ENCODE measurements at regions not wholly inside any gene's neighbourhood (a gene's known extent, or its start where the extent isn't known, plus 50 kb on each side); places are given as distances from the start of the nearest gene placed in this dataset.
"Not testable (repeated sequence)": the region's sequence is repeated elsewhere in the genome, so short reads cannot be mapped to it uniquely, and the experiment has no call there.

DNA sequence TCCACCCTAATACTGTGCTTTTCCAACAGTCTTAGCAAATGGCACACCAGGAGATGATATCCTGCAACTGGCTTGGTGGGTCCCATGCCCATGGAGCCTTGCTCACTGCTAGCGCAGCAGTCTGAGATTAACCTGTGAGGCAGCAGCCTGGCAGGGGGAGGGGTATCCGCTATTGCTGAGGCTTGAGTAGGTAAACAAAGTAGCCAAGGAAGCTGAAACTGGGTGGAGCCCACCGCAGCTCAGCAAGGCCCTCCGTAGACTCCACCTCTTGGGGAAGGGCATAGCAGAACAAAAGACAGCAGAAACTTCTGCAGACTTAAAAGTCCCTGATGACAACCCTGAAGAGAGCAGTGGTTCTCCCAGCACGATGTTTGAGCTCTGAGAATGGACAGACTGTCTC is 399.0 kb downstream of the CCSER2 start:
- intact Hi-C loops (cut with DNase I, micrococcal nuclease) = no loop called here
- POLR2A ChIA-PET = no interaction called here

DNA sequence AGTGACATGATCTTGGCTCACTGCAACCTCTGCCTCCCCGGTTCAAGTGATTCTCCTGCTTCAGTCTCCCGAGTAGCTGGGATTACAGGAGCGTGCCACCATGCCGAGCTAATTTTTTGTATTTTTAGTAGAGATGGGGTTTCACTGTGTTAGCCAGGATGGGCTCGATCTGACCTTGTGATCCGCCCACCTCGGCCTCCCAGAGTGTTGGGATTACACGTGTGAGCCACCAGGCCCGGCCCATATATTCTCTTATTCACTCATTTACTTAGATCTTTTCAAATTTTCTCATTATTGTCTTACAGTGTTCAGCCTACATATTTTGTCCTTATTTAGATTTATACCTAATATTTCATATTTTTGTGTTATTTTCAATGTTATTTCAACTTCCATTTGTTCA is 410.7 kb downstream of the CCSER2 start:
- H3K27ac ChIP-seq (ENCODE audit: low read depth in 1 of 2, low read length in 2 of 2); H3K27me3 ChIP-seq (ENCODE audit: control insufficient read depth in 1 of 2, insufficient read depth in 2 of 2, low read length in 2 of 2); H3K4me3 ChIP-seq (ENCODE audit: low read length); CTCF ChIA-PET; H3K9me3 ChIP-seq (ENCODE audit: control insufficient read depth in 1 of 2, insufficient read depth in 1 of 2, low read length in 2 of 2); H3K4me1 ChIP-seq (ENCODE audit: insufficient read depth, low read length); intact Hi-C loops (cut with DNase I, micrococcal nuclease); DNase-seq; POLR2A ChIA-PET; ATAC-seq (ENCODE audit: poor library complexity); H3K4me3 Mint-ChIP-seq; H3K36me3 ChIP-seq (ENCODE audit: insufficient read depth, low read length); H3K27me3 Mint-ChIP-seq; H3K9me3 Mint-ChIP-seq; H3K27ac Mint-ChIP-seq; H3K36me3 Mint-ChIP-seq (ENCODE audit: low read depth); H3K4me1 Mint-ChIP-seq (ENCODE audit: low read depth): not testable (repeated sequence)

More for the DNA sequence above, 399.0 kb downstream of the CCSER2 start:
- Mint-ChIP-seq H3K27ac (no peak overlapping the region), H3K36me3 (ENCODE audit: low read depth) (no peaks in the 10 kb centered on the region), H3K4me1 (ENCODE audit: low read depth) (no peaks in the 10 kb centered on the region), H3K27me3 (peaks cover 4% of the 10 kb centered on the region), H3K4me3 (no peak overlapping the region), H3K9me3 (peaks cover 6% of the 10 kb centered on the region)
- H3K27ac ChIP-seq (ENCODE audit: low read depth in 1 of 2, low read length in 2 of 2) = no peak overlapping the region
- H3K9me3 ChIP-seq (ENCODE audit: control insufficient read depth in 1 of 2, insufficient read depth in 1 of 2, low read length in 2 of 2) = peaks cover 0 to 5% of the 10 kb centered on the region in 2 experiments
- TF ChIP-seq, protein P1, sequence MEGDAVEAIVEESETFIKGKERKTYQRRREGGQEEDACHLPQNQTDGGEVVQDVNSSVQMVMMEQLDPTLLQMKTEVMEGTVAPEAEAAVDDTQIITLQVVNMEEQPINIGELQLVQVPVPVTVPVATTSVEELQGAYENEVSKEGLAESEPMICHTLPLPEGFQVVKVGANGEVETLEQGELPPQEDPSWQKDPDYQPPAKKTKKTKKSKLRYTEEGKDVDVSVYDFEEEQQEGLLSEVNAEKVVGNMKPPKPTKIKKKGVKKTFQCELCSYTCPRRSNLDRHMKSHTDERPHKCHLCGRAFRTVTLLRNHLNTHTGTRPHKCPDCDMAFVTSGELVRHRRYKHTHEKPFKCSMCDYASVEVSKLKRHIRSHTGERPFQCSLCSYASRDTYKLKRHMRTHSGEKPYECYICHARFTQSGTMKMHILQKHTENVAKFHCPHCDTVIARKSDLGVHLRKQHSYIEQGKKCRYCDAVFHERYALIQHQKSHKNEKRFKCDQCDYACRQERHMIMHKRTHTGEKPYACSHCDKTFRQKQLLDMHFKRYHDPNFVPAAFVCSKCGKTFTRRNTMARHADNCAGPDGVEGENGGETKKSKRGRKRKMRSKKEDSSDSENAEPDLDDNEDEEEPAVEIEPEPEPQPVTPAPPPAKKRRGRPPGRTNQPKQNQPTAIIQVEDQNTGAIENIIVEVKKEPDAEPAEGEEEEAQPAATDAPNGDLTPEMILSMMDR (IDR thresholded peaks at IDR 0.05) = no peak
- no peaks in the 10 kb centered on the region for H3K36me3 ChIP-seq (ENCODE audit: insufficient read depth, low read length)
- H3K4me1 ChIP-seq (ENCODE audit: insufficient read depth, low read length) = no peaks in the 10 kb centered on the region
- CTCF ChIA-PET = no interaction called here
- DNase-seq = no peak
- ATAC-seq (ENCODE audit: poor library complexity) = no peak
- H3K4me3 ChIP-seq (ENCODE audit: low read length) = no peak overlapping the region
- H3K27me3 ChIP-seq (ENCODE audit: control insufficient read depth in 1 of 2, insufficient read depth in 2 of 2, low read length in 2 of 2) = no peaks in the 10 kb centered on the region

DNA sequence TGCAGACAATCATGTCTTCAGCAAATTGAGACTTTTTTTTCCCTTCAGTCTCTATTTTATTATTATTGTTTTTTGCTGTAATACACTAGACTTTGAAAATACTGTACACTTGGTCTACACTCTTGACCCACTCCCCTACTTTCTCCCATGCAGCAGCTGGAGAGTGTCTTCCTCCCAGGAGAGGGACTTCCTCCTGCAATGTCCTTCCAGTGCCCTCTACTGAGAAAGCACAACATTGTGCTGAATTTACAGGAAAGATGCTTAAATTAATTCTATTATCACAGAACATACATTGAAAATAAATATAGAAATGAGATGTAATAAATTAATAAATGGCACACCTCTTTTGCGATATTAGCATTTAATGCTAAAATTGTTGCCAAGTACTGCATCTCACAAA is 411.3 kb downstream of the CCSER2 start:
- Mint-ChIP-seq H3K27ac (no peak overlapping the region), H3K9me3 (no peaks in the 10 kb centered on the region), H3K4me3 (no peak overlapping the region), H3K36me3 (ENCODE audit: low read depth) (no peaks in the 10 kb centered on the region), H3K27me3 (no peaks in the 10 kb centered on the region), H3K4me1 (ENCODE audit: low read depth) (no peaks in the 10 kb centered on the region)
- TF ChIP-seq, protein P1 (IDR thresholded peaks at IDR 0.05) = no peak
- Histone ChIP-seq H3K9me3 (ENCODE audit: control insufficient read depth in 1 of 2, insufficient read depth in 1 of 2, low read length in 2 of 2) (no peaks in the 10 kb centered on the region), H3K27ac (ENCODE audit: low read depth in 1 of 2, low read length in 2 of 2) (no peak overlapping the region), H3K27me3 (ENCODE audit: control insufficient read depth in 1 of 2, insufficient read depth in 2 of 2, low read length in 2 of 2) (peaks cover 0 to 2% of the 10 kb centered on the region in 2 experiments), H3K4me3 (ENCODE audit: low read length) (no peak overlapping the region), H3K36me3 (ENCODE audit: insufficient read depth, low read length) (no peaks in the 10 kb centered on the region), H3K4me1 (ENCODE audit: insufficient read depth, low read length) (no peaks in the 10 kb centered on the region)
- intact Hi-C loops (cut with DNase I, micrococcal nuclease) = no loop called here
- POLR2A ChIA-PET = no interaction called here
- no peak for DNase-seq
- CTCF ChIA-PET = no interaction called here
- no peak for ATAC-seq (ENCODE audit: poor library complexity)

DNA sequence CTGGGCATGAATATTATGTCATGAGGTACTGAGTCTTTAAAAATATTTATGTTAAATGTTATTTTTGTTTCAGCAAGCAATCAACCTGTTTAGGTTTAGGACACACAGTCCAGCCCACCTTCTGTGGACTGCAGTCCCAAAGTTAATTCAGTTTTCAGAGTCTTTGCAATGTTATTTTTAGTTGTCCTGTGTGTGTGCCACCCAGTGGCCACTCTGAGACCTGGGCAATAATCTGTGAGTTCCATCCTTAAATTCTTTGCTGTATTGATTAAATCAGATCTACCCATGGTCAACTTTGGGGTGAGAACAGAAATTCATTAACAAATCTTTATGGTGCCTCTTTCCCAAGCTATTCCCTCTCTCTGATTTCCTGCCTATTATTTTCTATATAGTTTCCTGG is 415.1 kb downstream of the CCSER2 start:
- CTCF ChIA-PET = no interaction called here
- peaks cover 0 to 2% of the 10 kb centered on the region in 2 experiments for H3K27me3 ChIP-seq (ENCODE audit: control insufficient read depth in 1 of 2, insufficient read depth in 2 of 2, low read length in 2 of 2)
- ATAC-seq (ENCODE audit: poor library complexity) = no peak

More for the DNA sequence above, 415.1 kb downstream of the CCSER2 start:
- H3K9me3 ChIP-seq (ENCODE audit: control insufficient read depth in 1 of 2, insufficient read depth in 1 of 2, low read length in 2 of 2) = no peaks in the 10 kb centered on the region
- no peaks in the 10 kb centered on the region for H3K36me3 ChIP-seq (ENCODE audit: insufficient read depth, low read length)
- TF ChIP-seq, protein P1 (IDR thresholded peaks at IDR 0.05) = no peak
- H3K4me1 ChIP-seq (ENCODE audit: insufficient read depth, low read length) = no peaks in the 10 kb centered on the region
- Mint-ChIP-seq H3K36me3 (ENCODE audit: low read depth) (no peaks in the 10 kb centered on the region), H3K9me3 (no peaks in the 10 kb centered on the region), H3K27me3 (peaks cover 5% of the 10 kb centered on the region), H3K4me1 (ENCODE audit: low read depth) (no peaks in the 10 kb centered on the region), H3K4me3 (no peak overlapping the region), H3K27ac (no peak overlapping the region)
- DNase-seq = no peak
- H3K27ac ChIP-seq (ENCODE audit: low read depth in 1 of 2, low read length in 2 of 2) = no peak overlapping the region
- no peak overlapping the region for H3K4me3 ChIP-seq (ENCODE audit: low read length)
- intact Hi-C loops (cut with DNase I, micrococcal nuclease) = no loop called here
- POLR2A ChIA-PET = no interaction called here
